Activated CD4-positive, alpha-beta T cell treated with anti-CD3 and anti-CD28 coated beads, Interleukin-2, amount 50 U/mL, for 16 hours (primary cell): ENCODE measurements at regions not wholly inside any gene's neighbourhood (a gene's known extent, or its start where the extent isn't known, plus 50 kb on each side); places are given as distances from the start of the nearest gene placed in this dataset.
"Not testable (repeated sequence)": the region's sequence is repeated elsewhere in the genome, so short reads cannot be mapped to it uniquely, and the experiment has no call there.

Experiments used
- DNase-seq: peaks from one replicate; pipeline ENCODE4 v3.0.0-alpha.2; 2020

- no peak for DNase-seq
Observed at GRCh38 chr9:3658964-3659363, 133.2 kb upstream of the RFX3 start.

- DNase-seq: no peak
Observed at GRCh38 chr9:3656224-3656623, 130.4 kb upstream of the RFX3 start.

GRCh38 chr9:3650994-3651622, 125.3 kb upstream of the RFX3 start:
- no peak for DNase-seq

DNA sequence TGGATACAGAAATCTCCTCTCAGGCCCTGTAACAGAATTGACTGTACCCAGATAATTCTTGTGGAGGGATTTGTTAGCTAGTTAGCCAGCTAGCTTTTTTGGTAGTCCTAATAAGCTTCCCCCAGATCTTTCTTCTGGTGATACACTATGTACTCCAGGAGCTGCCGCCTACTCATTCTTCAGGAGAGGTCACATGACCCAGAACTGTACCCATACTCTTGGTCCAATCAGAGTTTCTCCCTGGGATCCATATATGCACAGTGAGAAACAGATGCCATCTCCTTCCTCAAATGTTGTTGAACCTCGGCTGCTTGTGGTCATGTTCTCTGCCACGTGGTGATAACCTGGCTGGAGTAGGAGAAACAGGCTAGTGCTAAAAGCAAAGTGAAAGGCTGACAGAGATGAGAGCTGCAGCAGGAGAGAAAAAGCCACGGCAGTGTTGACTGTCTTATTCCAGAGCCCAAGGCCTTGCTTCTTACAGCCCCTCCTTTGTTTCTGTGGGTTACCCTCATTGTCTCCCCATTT, 123.0 kb upstream of the RFX3 start:
- DNase-seq: no peak

DNA sequence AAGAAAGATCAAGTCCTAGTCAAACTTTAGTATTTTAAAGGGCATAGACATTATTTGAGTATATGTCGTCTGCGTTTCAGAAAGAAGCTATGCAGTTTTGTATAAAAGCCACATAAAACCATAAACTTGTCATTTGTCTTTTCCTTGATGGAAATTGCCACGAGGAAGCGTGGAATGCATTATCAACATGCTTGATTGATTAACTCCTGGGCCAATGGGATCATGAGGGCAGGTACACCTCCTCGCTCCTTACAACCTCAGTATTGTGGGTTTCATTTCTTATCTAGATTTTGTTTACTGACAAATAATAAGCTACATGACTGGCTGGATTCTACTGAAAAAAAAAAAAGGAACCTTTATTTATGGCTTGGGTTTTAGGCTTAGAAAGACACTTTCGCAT, 122.5 kb upstream of the RFX3 start:
- no peak for DNase-seq

DNA sequence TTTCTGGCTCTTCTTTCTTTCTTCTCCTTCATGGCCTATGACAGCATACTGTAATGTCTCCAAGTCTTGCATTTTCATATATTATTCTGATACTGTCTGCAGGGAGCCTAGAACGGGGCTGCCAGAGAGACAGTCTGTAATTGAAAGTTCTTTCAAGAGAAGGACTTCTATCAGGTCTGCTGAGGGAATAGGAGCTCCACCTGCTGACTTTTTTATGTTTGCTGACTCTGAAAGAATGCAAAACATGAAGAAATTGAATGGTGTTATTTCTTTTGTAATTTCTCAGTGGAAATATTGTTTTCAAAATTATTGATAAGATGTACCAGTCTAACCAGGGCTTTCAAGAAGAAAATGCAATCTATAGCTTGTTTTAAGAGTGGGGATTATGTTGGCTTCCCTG, 121.9 kb upstream of the RFX3 start:
- DNase-seq: no peak

GRCh38 chr9:3646226-3646625, 120.4 kb upstream of the RFX3 start:
- no peak for DNase-seq

- not testable (repeated sequence) for DNase-seq
Observed at GRCh38 chr9:3642075-3642474, 116.3 kb upstream of the RFX3 start.

- DNase-seq: no peak
Observed at GRCh38 chr9:3629495-3629894, 103.7 kb upstream of the RFX3 start.

DNA sequence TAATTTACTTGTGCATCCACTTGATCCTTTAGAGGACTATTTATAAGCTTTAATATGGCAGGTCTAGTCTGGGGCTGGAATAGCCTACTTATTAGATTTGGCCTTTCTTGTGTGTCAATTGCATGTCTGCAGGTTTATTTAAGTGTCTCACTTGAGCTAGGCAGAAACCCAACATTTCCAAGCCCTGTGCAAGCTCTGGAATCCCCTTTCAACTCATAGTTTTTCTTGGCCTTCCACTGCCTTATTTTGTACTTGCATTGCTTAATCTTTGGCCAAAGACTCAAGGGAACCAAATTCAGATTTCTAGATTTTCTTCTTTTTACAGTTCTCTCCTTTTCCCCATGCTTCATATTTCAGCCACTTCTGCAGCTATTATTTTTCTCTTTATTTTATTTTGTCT, 102.4 kb upstream of the RFX3 start:
- no peak for DNase-seq

DNA sequence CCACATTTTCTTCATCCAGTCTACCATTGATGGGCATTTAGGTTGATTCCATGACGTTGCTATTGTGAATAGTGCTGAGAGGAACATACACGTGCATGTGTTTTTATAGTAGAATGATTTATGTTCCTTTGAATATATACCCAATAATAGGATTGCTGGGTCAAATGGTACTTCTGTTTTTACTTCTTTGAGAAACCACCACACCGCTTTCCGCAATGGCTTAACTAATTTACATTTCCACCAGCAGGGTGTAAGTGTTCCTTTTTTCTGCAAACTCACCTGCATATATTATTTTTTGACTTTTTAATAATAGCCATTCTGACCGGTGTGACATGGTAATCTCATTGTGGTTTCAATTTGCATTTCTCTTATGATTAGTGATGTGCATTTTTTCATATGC, 82.2 kb upstream of the RFX3 start:
- no peak for DNase-seq

GRCh38 chr9:3600672-3601071, 74.9 kb upstream of the RFX3 start:
- no peak for DNase-seq

- no peak for DNase-seq
Observed at GRCh38 chr9:3597792-3598191, 72.0 kb upstream of the RFX3 start.

DNA sequence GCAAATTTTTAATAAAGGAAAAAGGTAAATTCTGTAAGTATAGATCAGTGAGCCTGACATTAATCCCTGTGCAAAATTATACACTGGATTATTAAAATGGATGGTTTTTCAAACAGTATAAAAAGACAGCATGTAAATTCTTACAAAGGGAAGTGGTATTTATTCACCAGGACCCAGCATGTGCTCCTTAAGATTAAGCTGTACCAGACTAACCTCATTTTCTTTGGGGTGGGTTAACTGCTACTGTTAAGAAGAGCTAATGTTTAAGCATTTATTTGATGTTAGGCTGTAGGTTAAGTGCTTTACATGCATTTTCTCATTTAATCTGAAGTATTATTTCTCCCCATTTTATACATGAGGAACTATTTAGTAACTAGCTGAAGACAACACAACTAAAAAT, 60.3 kb upstream of the RFX3 start:
- no peak for DNase-seq

- no peak for DNase-seq
Observed at GRCh38 chr9:3585606-3586005, 59.8 kb upstream of the RFX3 start.

DNA sequence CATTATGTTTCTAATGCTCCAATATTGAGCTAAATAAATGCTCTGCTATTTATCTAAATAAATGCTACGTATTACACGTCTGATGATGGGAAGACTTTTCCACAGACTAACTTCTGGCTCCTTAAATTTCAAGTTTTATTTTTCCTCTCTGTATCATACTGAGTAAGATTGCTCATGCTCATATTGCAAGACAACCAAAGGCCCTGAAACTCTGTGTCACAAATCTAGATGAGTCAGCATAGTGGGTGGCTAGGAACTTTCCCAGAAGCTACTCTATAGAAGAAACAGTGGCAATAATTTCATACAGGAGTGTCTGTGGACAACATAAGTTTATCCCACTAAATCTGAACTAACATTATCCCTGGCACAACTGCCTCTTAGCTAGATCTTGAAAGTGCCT, 53.0 kb upstream of the RFX3 start:
- DNase-seq: peak; percentile 40

- no peak for DNase-seq
Observed at GRCh38 chr9:3576328-3576727, 50.5 kb upstream of the RFX3 start.

DNA sequence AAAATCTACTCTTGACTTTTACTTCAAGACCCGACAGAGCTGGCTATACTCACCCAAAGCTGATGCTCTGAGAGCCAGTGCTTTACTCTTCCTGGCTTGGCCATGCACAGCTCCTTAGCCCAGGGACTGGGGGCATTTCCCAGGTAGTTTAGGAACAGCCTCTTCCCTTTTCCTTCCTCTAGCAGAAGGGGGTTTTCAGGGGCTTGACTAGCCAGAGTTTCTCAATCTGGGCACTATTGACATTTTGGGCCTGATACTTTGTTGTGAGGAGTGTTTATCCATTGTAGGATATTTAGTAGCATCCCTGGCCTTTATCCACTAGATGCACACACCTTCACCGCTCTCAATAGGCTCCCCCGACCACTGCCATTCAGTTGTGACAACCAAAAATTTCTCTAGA, 50.0 kb upstream of the RFX3 start:
- no peak for DNase-seq
